HG02642 (cell line): ENCODE measurements at regions not wholly inside any gene's neighbourhood (a gene's known extent, or its start where the extent isn't known, plus 50 kb on each side); places are given as distances from the start of the nearest gene placed in this dataset.
"Not testable (repeated sequence)": the region's sequence is repeated elsewhere in the genome, so short reads cannot be mapped to it uniquely, and the experiment has no call there.

Experiments
- ATAC-seq: cut with Tn5 transposase; IDR thresholded peaks from one replicate; pipeline ENCODE4 v1.9.1; 2021; ENCODE audit warnings: mild to moderate bottlenecking; ENCODE audit not compliant: unreplicated experiment, poor library complexity

- peak; percentile 95 for ATAC-seq
Measured at GRCh38 chr3:153221748-153222162, 59.7 kb downstream of the RAP2B start.

- ATAC-seq = not testable (repeated sequence)
Measured at GRCh38 chr3:153226877-153227276, 64.9 kb downstream of the RAP2B start.

GRCh38 chr3:153230427-153230826 lies 68.4 kb downstream of the RAP2B start:
- ATAC-seq = not testable (repeated sequence)

- not testable (repeated sequence) for ATAC-seq
Measured at GRCh38 chr3:153231245-153231644, 69.2 kb downstream of the RAP2B start.

GRCh38 chr3:153232050-153232752 lies 70.2 kb downstream of the RAP2B start:
- not testable (repeated sequence) for ATAC-seq

GRCh38 chr3:153232851-153233271 lies 70.8 kb downstream of the RAP2B start:
- ATAC-seq = no peak

- ATAC-seq = no peak
Measured at GRCh38 chr3:153233986-153234385, 72.0 kb downstream of the RAP2B start.

- ATAC-seq = no peak
Measured at GRCh38 chr3:153242896-153243295, 80.9 kb downstream of the RAP2B start.

GRCh38 chr3:153244961-153245360 lies 82.9 kb downstream of the RAP2B start:
- no peak for ATAC-seq

- no peak for ATAC-seq
Measured at GRCh38 chr3:153245661-153246060, 83.6 kb downstream of the RAP2B start.

GRCh38 chr3:153246331-153246730 lies 84.3 kb downstream of the RAP2B start:
- ATAC-seq = no peak

- ATAC-seq = no peak
Measured at GRCh38 chr3:153246806-153247205, 84.8 kb downstream of the RAP2B start.

GRCh38 chr3:153247331-153248330 lies 85.6 kb downstream of the RAP2B start:
- no peak for ATAC-seq

- ATAC-seq = not testable (repeated sequence)
Measured at GRCh38 chr3:153248835-153249234, 86.8 kb downstream of the RAP2B start.

- ATAC-seq = no peak
Measured at GRCh38 chr3:153249906-153250305, 87.9 kb downstream of the RAP2B start.

- ATAC-seq = no peak
Measured at GRCh38 chr3:153250446-153250845, 88.4 kb downstream of the RAP2B start.

- ATAC-seq = no peak
Measured at GRCh38 chr3:153252963-153253362, 90.9 kb downstream of the RAP2B start.

- no peak for ATAC-seq
Measured at GRCh38 chr3:153254361-153254760, 92.3 kb downstream of the RAP2B start.

- ATAC-seq = no peak
Measured at GRCh38 chr3:153257673-153258351, 95.8 kb downstream of the RAP2B start.

GRCh38 chr3:153259956-153260355 lies 97.9 kb downstream of the RAP2B start:
- no peak for ATAC-seq

- no peak for ATAC-seq
Measured at GRCh38 chr3:153260681-153261080, 98.7 kb downstream of the RAP2B start.
